Epithelial cell of esophagus (primary cell): ENCODE measurements at regions not wholly inside any gene's neighbourhood (a gene's known extent, or its start where the extent isn't known, plus 50 kb on each side); places are given as distances from the start of the nearest gene placed in this dataset.
"Not testable (repeated sequence)": the region's sequence is repeated elsewhere in the genome, so short reads cannot be mapped to it uniquely, and the experiment has no call there.

Source experiments
- DNase-seq: peaks from one replicate; pipeline ENCODE4 v3.0.0; 2010; ENCODE audit warnings: low read depth
- H3K4me3 ChIP-seq: 2 replicates; pipeline ENCODE4 v1.5.1; 2011; ENCODE audit warnings: mild to moderate bottlenecking, low read length, control low read depth
- TF ChIP-seq, protein P1 (sequence below): IDR thresholded peaks from 2 replicates; pipeline ENCODE4 v1.5.1; 2011; ENCODE audit warnings: low read depth, mild to moderate bottlenecking, low read length, control low read depth, inconsistent platforms; ENCODE audit not compliant: insufficient read depth; ENCODE audit errors: missing control alignments

DNA sequence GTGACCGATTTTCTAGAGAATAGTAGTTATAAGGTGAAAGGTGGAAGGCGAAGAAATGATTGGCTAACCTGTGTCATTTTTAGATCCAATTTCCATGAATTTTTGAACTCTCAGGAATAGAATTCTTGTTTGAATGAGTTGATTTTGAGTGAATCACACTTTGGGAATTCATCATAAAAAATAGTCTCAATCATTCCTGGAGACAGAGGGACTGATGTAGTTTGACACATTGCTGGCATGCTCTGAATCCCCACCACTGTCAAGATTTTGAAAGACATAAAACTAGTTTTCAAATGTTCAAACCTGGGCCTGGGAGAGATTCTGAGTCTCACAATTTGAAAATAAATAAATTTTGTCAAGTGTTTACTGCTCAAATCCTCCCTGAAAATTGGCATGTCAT, 861.4 kb upstream of the RAG2 start:
- H3K4me3 ChIP-seq: no peak overlapping the region
- DNase-seq: no peak
- TF ChIP-seq, protein P1, sequence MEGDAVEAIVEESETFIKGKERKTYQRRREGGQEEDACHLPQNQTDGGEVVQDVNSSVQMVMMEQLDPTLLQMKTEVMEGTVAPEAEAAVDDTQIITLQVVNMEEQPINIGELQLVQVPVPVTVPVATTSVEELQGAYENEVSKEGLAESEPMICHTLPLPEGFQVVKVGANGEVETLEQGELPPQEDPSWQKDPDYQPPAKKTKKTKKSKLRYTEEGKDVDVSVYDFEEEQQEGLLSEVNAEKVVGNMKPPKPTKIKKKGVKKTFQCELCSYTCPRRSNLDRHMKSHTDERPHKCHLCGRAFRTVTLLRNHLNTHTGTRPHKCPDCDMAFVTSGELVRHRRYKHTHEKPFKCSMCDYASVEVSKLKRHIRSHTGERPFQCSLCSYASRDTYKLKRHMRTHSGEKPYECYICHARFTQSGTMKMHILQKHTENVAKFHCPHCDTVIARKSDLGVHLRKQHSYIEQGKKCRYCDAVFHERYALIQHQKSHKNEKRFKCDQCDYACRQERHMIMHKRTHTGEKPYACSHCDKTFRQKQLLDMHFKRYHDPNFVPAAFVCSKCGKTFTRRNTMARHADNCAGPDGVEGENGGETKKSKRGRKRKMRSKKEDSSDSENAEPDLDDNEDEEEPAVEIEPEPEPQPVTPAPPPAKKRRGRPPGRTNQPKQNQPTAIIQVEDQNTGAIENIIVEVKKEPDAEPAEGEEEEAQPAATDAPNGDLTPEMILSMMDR: no peak

DNA sequence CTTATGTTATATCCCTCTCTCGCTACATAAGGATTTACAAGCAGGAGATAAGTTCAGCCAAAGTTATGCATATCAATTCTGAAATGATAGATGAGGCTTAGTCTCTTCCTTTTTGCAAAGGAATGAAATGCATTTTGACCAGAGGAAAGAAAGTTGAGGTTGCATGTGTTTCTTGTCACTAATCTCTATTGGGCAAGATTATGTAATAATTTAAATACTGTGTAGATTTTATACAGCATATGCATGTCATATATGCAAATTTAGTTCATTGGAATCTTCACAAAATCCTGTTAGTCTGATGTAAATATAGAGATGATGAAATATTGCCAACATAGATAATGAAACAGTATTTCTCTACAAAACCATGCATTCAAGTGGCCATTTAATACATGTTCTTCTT, 858.7 kb upstream of the RAG2 start:
- TF ChIP-seq, protein P1: no peak
- no peak for DNase-seq
- no peak overlapping the region for H3K4me3 ChIP-seq

DNA sequence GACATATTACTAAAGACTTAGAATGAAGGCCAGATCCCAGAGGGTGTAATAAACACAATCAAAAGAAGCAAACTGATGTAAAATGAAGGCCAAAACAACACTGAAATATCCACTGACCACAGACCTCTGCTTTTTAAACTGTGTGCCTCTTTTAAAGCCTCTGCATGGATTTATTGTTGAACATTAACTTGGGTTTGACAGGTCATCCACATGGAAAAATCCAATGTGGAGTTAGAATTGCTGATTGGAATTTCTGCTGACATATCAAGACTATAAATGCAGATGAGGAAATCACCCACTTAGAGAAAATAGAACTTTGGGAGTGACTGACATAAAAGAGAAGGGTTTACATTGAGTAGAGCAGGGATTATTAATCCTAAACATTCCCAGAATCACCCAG, 853.9 kb upstream of the RAG2 start:
- H3K4me3 ChIP-seq: no peak overlapping the region
- TF ChIP-seq, protein P1: no peak
- no peak for DNase-seq

DNA sequence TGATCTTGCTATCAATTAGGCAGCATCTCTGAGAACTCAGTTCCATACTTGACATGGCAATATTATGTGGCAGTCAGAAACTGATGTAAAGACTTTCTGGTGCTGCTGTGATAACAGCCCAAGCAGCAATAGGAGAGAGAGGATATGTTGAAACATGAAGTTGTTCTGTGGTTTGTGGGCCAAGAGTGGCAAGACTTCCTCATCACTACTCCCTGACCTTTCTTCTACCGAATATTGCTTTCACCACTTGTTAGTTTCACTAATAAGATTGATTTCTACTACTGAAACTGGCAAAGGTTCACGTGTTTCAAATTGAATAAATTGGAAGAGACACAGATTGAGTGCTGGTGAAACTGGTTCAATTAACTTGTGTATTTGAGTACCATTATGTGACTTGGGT, 852.6 kb upstream of the RAG2 start:
- DNase-seq: peak; percentile 39
- TF ChIP-seq, protein P1: no peak

DNA sequence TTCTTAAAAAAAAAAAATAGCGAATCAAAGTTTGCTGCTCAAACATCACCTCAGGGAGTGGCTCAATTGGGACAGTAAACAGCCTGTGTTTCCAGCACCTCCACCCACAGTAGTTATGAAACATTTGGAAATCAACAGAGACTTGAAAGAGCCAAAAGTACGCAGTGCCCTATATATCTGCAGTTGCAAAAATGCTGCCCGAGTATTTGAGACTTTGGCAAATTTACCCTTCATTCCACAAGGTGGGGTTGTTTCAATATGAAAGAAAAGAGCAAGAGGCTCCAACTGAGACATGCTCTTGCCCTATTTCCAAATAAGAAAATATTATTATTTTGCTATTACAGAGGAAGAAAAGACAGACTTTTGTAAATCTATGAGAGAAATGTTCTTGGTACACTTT, 851.1 kb upstream of the RAG2 start:
- peak; percentile 66 for DNase-seq
- H3K4me3 ChIP-seq: no peak overlapping the region
- TF ChIP-seq, protein P1: peak; percentile 61

More for the DNA sequence above, 852.6 kb upstream of the RAG2 start:
- H3K4me3 ChIP-seq: no peak overlapping the region

DNA sequence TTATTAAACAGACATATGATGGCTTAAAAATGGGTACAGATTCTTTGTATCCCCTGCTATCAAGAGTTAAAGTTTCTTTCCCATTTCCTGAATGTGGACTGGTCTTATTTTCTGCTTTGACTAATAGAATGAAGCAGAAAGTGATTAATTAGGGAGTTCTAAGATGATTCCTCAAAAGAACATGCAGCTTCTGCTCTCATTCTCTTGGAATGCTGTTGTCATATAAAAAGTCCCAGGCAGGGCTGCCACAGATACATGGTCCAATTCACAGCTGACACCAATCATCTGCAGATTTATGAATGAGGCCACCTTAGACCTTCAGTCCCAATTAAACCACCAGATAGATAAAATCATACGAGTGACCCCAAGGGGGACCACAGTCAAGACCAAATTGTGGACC, 844.5 kb upstream of the RAG2 start:
- DNase-seq: no peak
- TF ChIP-seq, protein P1: no peak

DNA sequence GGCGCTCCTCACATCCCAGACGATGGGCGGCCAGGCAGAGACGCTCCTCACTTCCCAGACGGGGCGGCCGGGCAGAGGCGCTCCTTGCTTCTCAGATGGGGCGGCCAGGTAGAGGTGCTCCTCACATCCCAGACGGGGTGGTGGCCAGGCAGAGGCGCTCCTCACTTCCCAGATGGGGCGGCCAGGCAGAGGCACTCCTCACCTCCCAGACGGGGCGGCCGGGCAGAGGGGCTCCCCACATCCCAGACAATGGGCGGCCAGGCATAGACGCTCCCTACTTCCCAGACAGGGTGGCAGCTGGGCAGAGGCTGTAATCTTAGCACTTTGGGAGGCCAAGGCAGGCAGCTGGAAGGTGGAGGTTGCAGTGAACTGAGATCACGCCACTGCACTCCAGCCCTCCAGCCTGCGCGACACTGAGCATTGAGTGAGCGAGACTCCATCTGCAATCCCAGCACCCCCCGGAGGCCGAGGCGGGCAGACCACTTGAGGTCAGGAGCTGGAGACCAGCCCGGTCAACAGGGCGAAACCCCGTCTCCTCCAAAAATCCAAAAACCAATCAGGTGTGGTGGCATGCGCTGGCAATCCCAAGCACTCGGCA, 833.7 kb upstream of the RAG2 start:
- DNase-seq, H3K4me3 ChIP-seq: not testable (repeated sequence)

More for the DNA sequence above, 844.5 kb upstream of the RAG2 start:
- no peak overlapping the region for H3K4me3 ChIP-seq

DNA sequence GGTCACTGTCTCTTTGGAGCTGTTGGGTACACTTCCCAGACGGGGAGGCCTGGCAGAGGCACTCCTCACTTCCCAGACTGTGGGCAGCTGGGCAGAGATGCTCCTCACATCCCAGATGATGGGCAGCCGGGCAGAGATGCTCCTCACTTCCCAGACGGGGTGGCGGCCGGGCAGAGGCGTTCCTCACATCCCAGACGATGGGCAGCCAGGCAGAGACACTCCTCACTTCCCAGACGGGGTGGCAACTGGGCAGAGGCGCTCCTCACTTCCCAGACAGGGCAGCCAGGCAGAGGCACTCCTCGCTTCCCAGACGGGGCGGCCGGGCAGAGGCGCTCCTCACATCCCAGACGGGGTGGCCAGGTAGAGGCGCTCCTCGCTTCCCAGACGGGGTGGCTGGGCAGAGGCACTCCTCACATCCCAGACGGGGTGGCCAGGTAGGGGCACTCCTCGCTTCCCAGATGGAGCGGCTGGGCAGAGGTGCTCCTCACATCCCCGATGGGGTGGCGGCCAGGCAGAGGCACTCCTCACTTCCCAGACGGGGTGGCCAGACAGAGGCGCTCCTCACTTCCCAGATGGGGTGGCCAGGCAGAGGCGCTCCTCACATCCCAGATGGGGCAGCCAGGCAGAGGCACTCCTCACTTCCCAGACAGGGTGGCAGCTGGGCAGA, 833.1 kb upstream of the RAG2 start:
- not testable (repeated sequence) for DNase-seq, H3K4me3 ChIP-seq
